ENCODE measurements at regions not wholly inside any gene's neighbourhood (a gene's known extent, or its start where the extent isn't known, plus 50 kb on each side); places are given as distances from the start of the nearest gene placed in this dataset.

GRCh38 chr5:175606409-175606808, 51.5 kb upstream of the HRH2 start:
- DNase-seq (ENCODE audit: low read depth) = no peak
- TF ChIP-seq, protein P1, sequence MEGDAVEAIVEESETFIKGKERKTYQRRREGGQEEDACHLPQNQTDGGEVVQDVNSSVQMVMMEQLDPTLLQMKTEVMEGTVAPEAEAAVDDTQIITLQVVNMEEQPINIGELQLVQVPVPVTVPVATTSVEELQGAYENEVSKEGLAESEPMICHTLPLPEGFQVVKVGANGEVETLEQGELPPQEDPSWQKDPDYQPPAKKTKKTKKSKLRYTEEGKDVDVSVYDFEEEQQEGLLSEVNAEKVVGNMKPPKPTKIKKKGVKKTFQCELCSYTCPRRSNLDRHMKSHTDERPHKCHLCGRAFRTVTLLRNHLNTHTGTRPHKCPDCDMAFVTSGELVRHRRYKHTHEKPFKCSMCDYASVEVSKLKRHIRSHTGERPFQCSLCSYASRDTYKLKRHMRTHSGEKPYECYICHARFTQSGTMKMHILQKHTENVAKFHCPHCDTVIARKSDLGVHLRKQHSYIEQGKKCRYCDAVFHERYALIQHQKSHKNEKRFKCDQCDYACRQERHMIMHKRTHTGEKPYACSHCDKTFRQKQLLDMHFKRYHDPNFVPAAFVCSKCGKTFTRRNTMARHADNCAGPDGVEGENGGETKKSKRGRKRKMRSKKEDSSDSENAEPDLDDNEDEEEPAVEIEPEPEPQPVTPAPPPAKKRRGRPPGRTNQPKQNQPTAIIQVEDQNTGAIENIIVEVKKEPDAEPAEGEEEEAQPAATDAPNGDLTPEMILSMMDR (conservative IDR thresholded peaks at IDR 0.05; ENCODE audit: low read depth, low read length) = no peak
- H3K4me3 ChIP-seq (ENCODE audit: low read depth, low read length) = no peak overlapping the region

Measured in choroid plexus epithelial cell (primary cell).